ENCODE measurements at regions not wholly inside any gene's neighbourhood (a gene's known extent, or its start where the extent isn't known, plus 50 kb on each side); places are given as distances from the start of the nearest gene placed in this dataset.

- Histone ChIP-seq H3K27me3 (ENCODE audit: control insufficient read depth, insufficient read depth, low read length) (no peaks in the 10 kb centered on the region), H3K27ac (ENCODE audit: low read length) (no peak overlapping the region), H3K9me3 (ENCODE audit: control insufficient read depth, insufficient read depth, low read length) (no peaks in the 10 kb centered on the region), H3K4me1 (ENCODE audit: control insufficient read depth, insufficient read depth, low read length) (no peaks in the 10 kb centered on the region), H3K4me3 (ENCODE audit: low read length) (no peak overlapping the region), H3K36me3 (ENCODE audit: control insufficient read depth, insufficient read depth, low read length) (no peaks in the 10 kb centered on the region)
- ATAC-seq = no peak
- Mint-ChIP-seq H3K4me3 (no peak overlapping the region), H3K36me3 (no peaks in the 10 kb centered on the region), H3K27ac (no peak overlapping the region), H3K4me1 (no peaks in the 10 kb centered on the region), H3K27me3 (ENCODE audit: low read depth in 2 of 2) (no peaks in the 10 kb centered on the region), H3K9me3 (peaks cover 2 to 7% of the 10 kb centered on the region in 2 donors)
- intact Hi-C loops (cut with micrococcal nuclease) = no loop called here
- TF ChIP-seq, protein P1, sequence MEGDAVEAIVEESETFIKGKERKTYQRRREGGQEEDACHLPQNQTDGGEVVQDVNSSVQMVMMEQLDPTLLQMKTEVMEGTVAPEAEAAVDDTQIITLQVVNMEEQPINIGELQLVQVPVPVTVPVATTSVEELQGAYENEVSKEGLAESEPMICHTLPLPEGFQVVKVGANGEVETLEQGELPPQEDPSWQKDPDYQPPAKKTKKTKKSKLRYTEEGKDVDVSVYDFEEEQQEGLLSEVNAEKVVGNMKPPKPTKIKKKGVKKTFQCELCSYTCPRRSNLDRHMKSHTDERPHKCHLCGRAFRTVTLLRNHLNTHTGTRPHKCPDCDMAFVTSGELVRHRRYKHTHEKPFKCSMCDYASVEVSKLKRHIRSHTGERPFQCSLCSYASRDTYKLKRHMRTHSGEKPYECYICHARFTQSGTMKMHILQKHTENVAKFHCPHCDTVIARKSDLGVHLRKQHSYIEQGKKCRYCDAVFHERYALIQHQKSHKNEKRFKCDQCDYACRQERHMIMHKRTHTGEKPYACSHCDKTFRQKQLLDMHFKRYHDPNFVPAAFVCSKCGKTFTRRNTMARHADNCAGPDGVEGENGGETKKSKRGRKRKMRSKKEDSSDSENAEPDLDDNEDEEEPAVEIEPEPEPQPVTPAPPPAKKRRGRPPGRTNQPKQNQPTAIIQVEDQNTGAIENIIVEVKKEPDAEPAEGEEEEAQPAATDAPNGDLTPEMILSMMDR (IDR thresholded peaks at IDR 0.05) = no peak
- no peak for DNase-seq
Observed at GRCh38 chr4:124183926-124184325, 528.6 kb downstream of the ANKRD50 start.

GRCh38 chr4:124184792-124185191 lies 527.7 kb downstream of the ANKRD50 start:
- ATAC-seq (no peak), DNase-seq (no peak)
- no peaks in the 10 kb centered on the region for H3K36me3 ChIP-seq (ENCODE audit: control insufficient read depth, insufficient read depth, low read length)
- H3K27ac Mint-ChIP-seq = no peak overlapping the region
- TF ChIP-seq, protein P1 (IDR thresholded peaks at IDR 0.05) = no peak
- no peak overlapping the region for H3K4me3 Mint-ChIP-seq
- no peaks in the 10 kb centered on the region for H3K9me3 ChIP-seq (ENCODE audit: control insufficient read depth, insufficient read depth, low read length)
- intact Hi-C loops (cut with micrococcal nuclease) = no loop called here
- H3K9me3 Mint-ChIP-seq = peaks cover 2 to 5% of the 10 kb centered on the region in 2 donors
- H3K27me3 Mint-ChIP-seq (ENCODE audit: low read depth in 2 of 2) = no peaks in the 10 kb centered on the region
- WGBS (ENCODE audit: insufficient coverage) = 91% methylated on average over 1 of the region's 1 CpG
- no peaks in the 10 kb centered on the region for H3K4me1 Mint-ChIP-seq
- no peaks in the 10 kb centered on the region for H3K4me1 ChIP-seq (ENCODE audit: control insufficient read depth, insufficient read depth, low read length)
- no peaks in the 10 kb centered on the region for H3K36me3 Mint-ChIP-seq
- H3K4me3 ChIP-seq (ENCODE audit: low read length) = no peak overlapping the region
- H3K27me3 ChIP-seq (ENCODE audit: control insufficient read depth, insufficient read depth, low read length) = no peaks in the 10 kb centered on the region
- H3K27ac ChIP-seq (ENCODE audit: low read length) = no peak overlapping the region

- Histone ChIP-seq H3K4me3 (ENCODE audit: low read length) (no peak overlapping the region), H3K9me3 (ENCODE audit: control insufficient read depth, insufficient read depth, low read length) (no peaks in the 10 kb centered on the region), H3K27me3 (ENCODE audit: control insufficient read depth, insufficient read depth, low read length) (no peaks in the 10 kb centered on the region), H3K4me1 (ENCODE audit: control insufficient read depth, insufficient read depth, low read length) (no peaks in the 10 kb centered on the region), H3K27ac (ENCODE audit: low read length) (no peak overlapping the region), H3K36me3 (ENCODE audit: control insufficient read depth, insufficient read depth, low read length) (no peaks in the 10 kb centered on the region)
- Mint-ChIP-seq H3K27me3 (ENCODE audit: low read depth in 2 of 2) (no peaks in the 10 kb centered on the region), H3K4me1 (no peaks in the 10 kb centered on the region), H3K4me3 (no peak overlapping the region), H3K9me3 (peaks cover 3 to 6% of the 10 kb centered on the region in 2 donors), H3K36me3 (no peaks in the 10 kb centered on the region), H3K27ac (no peak overlapping the region)
- WGBS (ENCODE audit: insufficient coverage) = 100% methylated on average over 2 of the region's 2 CpGs
- ATAC-seq (no peak), DNase-seq (no peak)
- TF ChIP-seq, protein P1 (IDR thresholded peaks at IDR 0.05) = no peak
- intact Hi-C loops (cut with micrococcal nuclease) = no loop called here
Observed at GRCh38 chr4:124188595-124188994, 523.9 kb downstream of the ANKRD50 start.

DNA sequence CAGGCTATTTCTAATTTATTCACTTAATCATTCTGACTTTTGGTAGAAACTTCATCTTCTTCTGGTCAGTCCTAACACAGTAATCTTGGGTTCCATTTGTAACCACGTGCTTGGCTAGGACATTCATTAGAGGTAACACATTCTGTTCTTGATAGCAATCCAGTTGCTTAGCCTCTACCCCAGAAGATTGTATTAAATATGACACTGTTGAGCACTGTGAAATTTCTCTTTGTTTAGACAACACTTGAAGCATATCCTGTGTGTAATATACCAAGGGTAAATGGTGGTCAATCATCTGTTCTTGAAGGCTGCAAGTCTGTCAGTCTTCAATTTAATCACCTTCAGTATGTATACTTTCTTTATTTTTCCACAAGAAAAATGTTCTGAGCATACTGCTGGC lies 523.0 kb downstream of the ANKRD50 start:
- intact Hi-C loops (cut with micrococcal nuclease) = no loop called here
- Mint-ChIP-seq H3K36me3 (no peaks in the 10 kb centered on the region), H3K9me3 (peaks cover 5 to 8% of the 10 kb centered on the region in 2 donors), H3K27me3 (ENCODE audit: low read depth in 2 of 2) (no peaks in the 10 kb centered on the region), H3K4me1 (no peaks in the 10 kb centered on the region), H3K4me3 (no peak overlapping the region), H3K27ac (no peak overlapping the region)
- TF ChIP-seq, protein P1 (IDR thresholded peaks at IDR 0.05) = no peak
- DNase-seq (no peak), ATAC-seq (no peak)
- Histone ChIP-seq H3K27ac (ENCODE audit: low read length) (no peak overlapping the region), H3K9me3 (ENCODE audit: control insufficient read depth, insufficient read depth, low read length) (no peaks in the 10 kb centered on the region), H3K4me1 (ENCODE audit: control insufficient read depth, insufficient read depth, low read length) (no peaks in the 10 kb centered on the region), H3K4me3 (ENCODE audit: low read length) (no peak overlapping the region), H3K27me3 (ENCODE audit: control insufficient read depth, insufficient read depth, low read length) (no peaks in the 10 kb centered on the region), H3K36me3 (ENCODE audit: control insufficient read depth, insufficient read depth, low read length) (no peaks in the 10 kb centered on the region)
- 81% methylated on average over 1 of the region's 1 CpG for WGBS (ENCODE audit: insufficient coverage)
